ENCODE measurements at regions not wholly inside any gene's neighbourhood (a gene's known extent, or its start where the extent isn't known, plus 50 kb on each side); places are given as distances from the start of the nearest gene placed in this dataset.

GRCh38 chr5:3780278-3780677, 184.6 kb downstream of the IRX1 start:
- H3K27ac ChIP-seq, result no peak overlapping the region
- no peak for TF ChIP-seq POLR2A (IDR thresholded peaks at IDR 0.05)
- no peak for TF ChIP-seq EP300 (IDR thresholded peaks at IDR 0.05)
- no peak for TF ChIP-seq POLR2AphosphoS5 (IDR thresholded peaks at IDR 0.05)
- TF ChIP-seq CTCF (IDR thresholded peaks at IDR 0.05), result no peak
- H3K4me3 ChIP-seq, result no peak overlapping the region
- peaks cover under 1% of the 10 kb centered on the region for H3K27me3 ChIP-seq
- no peak for ATAC-seq
- no peaks in the 10 kb centered on the region for H3K36me3 ChIP-seq
- no peaks in the 10 kb centered on the region for H3K4me1 ChIP-seq
- WGBS, 2 donors (ENCODE audit: low coverage in 1 of 2), result 82 to 86% methylated on average over 7 of the region's 7 CpGs
- H3K9me3 ChIP-seq, result no peaks in the 10 kb centered on the region

- no peak overlapping the region for H3K27ac ChIP-seq
- 94 to 100% methylated on average over 1 to 2 of the region's 11 CpGs for WGBS, 2 donors (ENCODE audit: low coverage in 1 of 2)
- no peak for ATAC-seq
- H3K27me3 ChIP-seq, result no peaks in the 10 kb centered on the region
- H3K4me3 ChIP-seq, result no peak overlapping the region
- peaks cover 0 to under 1% (median 0%) of the 10 kb centered on the region in 3 donors for H3K9me3 ChIP-seq
- no peaks in the 10 kb centered on the region for H3K4me1 ChIP-seq
- TF ChIP-seq POLR2AphosphoS5 (IDR thresholded peaks at IDR 0.05) (no peak), CTCF (IDR thresholded peaks at IDR 0.05) (no peak), EP300 (IDR thresholded peaks at IDR 0.05) (no peak), POLR2A (IDR thresholded peaks at IDR 0.05) (no peak)
- H3K36me3 ChIP-seq, result no peaks in the 10 kb centered on the region
Measured at GRCh38 chr5:3780907-3781306, 185.3 kb downstream of the IRX1 start.

- Histone ChIP-seq H3K36me3 (no peaks in the 10 kb centered on the region), H3K4me3 (no peak overlapping the region), H3K4me1 (no peaks in the 10 kb centered on the region), H3K27me3 (peaks cover 15% of the 10 kb centered on the region), H3K27ac (no peak overlapping the region), H3K9me3 (peaks cover 0 to 15% (median 0%) of the 10 kb centered on the region in 3 donors)
- 71 to 76% methylated on average over 2 of the region's 2 CpGs for WGBS, 2 donors (ENCODE audit: low coverage in 1 of 2)
- ATAC-seq, result no peak
- TF ChIP-seq POLR2A (IDR thresholded peaks at IDR 0.05) (no peak), EP300 (IDR thresholded peaks at IDR 0.05) (no peak), CTCF (IDR thresholded peaks at IDR 0.05) (no peak), POLR2AphosphoS5 (IDR thresholded peaks at IDR 0.05) (no peak)
Measured at GRCh38 chr5:3784854-3785253, 189.2 kb downstream of the IRX1 start.

- Histone ChIP-seq H3K27me3 (peaks cover 28% of the 10 kb centered on the region), H3K9me3 (peaks cover 0 to 15% (median 0%) of the 10 kb centered on the region in 3 donors), H3K36me3 (no peaks in the 10 kb centered on the region), H3K4me3 (no peak overlapping the region), H3K27ac (no peak overlapping the region), H3K4me1 (no peaks in the 10 kb centered on the region)
- WGBS, 2 donors (ENCODE audit: low coverage in 1 of 2), result 80 to 81% methylated on average over 2 of the region's 2 CpGs
- TF ChIP-seq POLR2A (IDR thresholded peaks at IDR 0.05), result no peak
- TF ChIP-seq CTCF (IDR thresholded peaks at IDR 0.05), result no peak
- no peak for TF ChIP-seq EP300 (IDR thresholded peaks at IDR 0.05)
- TF ChIP-seq POLR2AphosphoS5 (IDR thresholded peaks at IDR 0.05), result no peak
- ATAC-seq, result no peak
Measured at GRCh38 chr5:3786165-3786564, 190.5 kb downstream of the IRX1 start.

GRCh38 chr5:3786891-3787430, 191.3 kb downstream of the IRX1 start:
- H3K4me3 ChIP-seq, result no peak overlapping the region
- no peaks in the 10 kb centered on the region for H3K36me3 ChIP-seq
- peaks cover 0 to 15% (median 0%) of the 10 kb centered on the region in 3 donors for H3K9me3 ChIP-seq
- TF ChIP-seq CTCF (IDR thresholded peaks at IDR 0.05), result no peak
- TF ChIP-seq POLR2A (IDR thresholded peaks at IDR 0.05), result no peak
- no peak for TF ChIP-seq EP300 (IDR thresholded peaks at IDR 0.05)
- no peak for TF ChIP-seq POLR2AphosphoS5 (IDR thresholded peaks at IDR 0.05)
- 57% methylated on average over 8 to 13 of the region's 14 CpGs for WGBS, 2 donors (ENCODE audit: low coverage in 1 of 2)
- no peak for ATAC-seq
- no peak overlapping the region for H3K27ac ChIP-seq
- H3K4me1 ChIP-seq, result no peaks in the 10 kb centered on the region
- peaks cover 28% of the 10 kb centered on the region for H3K27me3 ChIP-seq
